ENCODE measurements at regions not wholly inside any gene's neighbourhood (a gene's known extent, or its start where the extent isn't known, plus 50 kb on each side); places are given as distances from the start of the nearest gene placed in this dataset.

DNA sequence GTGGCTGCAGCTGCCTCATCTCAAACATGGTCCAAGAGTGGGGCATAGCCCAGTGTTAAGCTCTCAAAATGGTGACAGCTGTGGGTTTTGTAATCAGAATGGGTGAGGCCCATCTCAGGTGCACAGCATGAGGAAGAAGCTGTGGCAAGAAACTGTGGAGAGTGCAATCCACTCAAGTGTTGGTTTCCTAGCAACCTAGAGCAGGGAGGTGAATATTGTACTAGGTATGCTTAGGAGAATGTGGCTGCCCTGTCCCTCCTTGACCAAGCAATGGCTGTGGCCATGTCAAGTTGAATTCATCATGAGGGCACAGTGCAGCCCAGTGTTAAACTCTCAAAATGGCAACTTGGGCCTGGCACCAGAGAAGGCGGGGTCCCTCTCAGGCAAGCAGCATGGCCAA, 160.5 kb upstream of the KCNN2 start:
- Mint-ChIP-seq H3K27me3 (no peaks in the 10 kb centered on the region), H3K4me1 (no peaks in the 10 kb centered on the region), H3K9me3 (ENCODE audit: insufficient read depth) (peaks cover 6% of the 10 kb centered on the region), H3K27ac (no peak overlapping the region), H3K4me3 (no peak overlapping the region)
- ATAC-seq (ENCODE audit: low read depth) (no peak), DNase-seq (no peak)
- H3K4me1 ChIP-seq (ENCODE audit: control insufficient read depth in 2 of 2, insufficient read depth in 2 of 2, low read length in 2 of 2), result no peaks in the 10 kb centered on the region
- POLR2A ChIA-PET, result no interaction called here
- H3K9me3 ChIP-seq (ENCODE audit: control extremely low read depth in 1 of 3, control insufficient read depth in 2 of 3, insufficient read depth in 1 of 3, low read length in 2 of 3), result peaks cover 0 to 13% (median 6%) of the 10 kb centered on the region in 3 donors
- H3K36me3 ChIP-seq (replicated peaks in 1 of 2; ENCODE audit: control extremely low read depth in 1 of 2, control insufficient read depth in 1 of 2, extremely low read depth in 1 of 2, insufficient read depth in 2 of 2, low read length in 1 of 2), result no peaks in the 10 kb centered on the region
- H3K4me3 ChIP-seq (ENCODE audit: control extremely low read depth in 1 of 5, extremely low read depth in 1 of 5, insufficient read depth in 1 of 5, low read depth in 2 of 5, low read length in 4 of 5), result no peak overlapping the region
- H4K20me1 ChIP-seq (ENCODE audit: control insufficient read depth, insufficient read depth, low read length, poor library complexity, severe bottlenecking), result no peaks in the 10 kb centered on the region
- intact Hi-C loops (cut with micrococcal nuclease), result no loop called here
- H3K4me2 ChIP-seq (replicated peaks; ENCODE audit: low read depth, low read length, poor library complexity, severe bottlenecking), result no peak overlapping the region
- TF ChIP-seq EZH2 (IDR thresholded peaks at IDR 0.05; ENCODE audit: borderline replicate concordance, insufficient read depth, low read depth, low read length, poor library complexity, severe bottlenecking), result no peak
- TF ChIP-seq, protein P1, sequence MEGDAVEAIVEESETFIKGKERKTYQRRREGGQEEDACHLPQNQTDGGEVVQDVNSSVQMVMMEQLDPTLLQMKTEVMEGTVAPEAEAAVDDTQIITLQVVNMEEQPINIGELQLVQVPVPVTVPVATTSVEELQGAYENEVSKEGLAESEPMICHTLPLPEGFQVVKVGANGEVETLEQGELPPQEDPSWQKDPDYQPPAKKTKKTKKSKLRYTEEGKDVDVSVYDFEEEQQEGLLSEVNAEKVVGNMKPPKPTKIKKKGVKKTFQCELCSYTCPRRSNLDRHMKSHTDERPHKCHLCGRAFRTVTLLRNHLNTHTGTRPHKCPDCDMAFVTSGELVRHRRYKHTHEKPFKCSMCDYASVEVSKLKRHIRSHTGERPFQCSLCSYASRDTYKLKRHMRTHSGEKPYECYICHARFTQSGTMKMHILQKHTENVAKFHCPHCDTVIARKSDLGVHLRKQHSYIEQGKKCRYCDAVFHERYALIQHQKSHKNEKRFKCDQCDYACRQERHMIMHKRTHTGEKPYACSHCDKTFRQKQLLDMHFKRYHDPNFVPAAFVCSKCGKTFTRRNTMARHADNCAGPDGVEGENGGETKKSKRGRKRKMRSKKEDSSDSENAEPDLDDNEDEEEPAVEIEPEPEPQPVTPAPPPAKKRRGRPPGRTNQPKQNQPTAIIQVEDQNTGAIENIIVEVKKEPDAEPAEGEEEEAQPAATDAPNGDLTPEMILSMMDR (IDR thresholded peaks at IDR 0.05), result no peak
- no peak overlapping the region for H2AFZ ChIP-seq (ENCODE audit: insufficient read depth, low read depth, low read length, poor library complexity, severe bottlenecking)
- H3K27me3 ChIP-seq (replicated peaks in 1 of 4; ENCODE audit: control extremely low read depth in 1 of 4, control insufficient read depth in 3 of 4, insufficient read depth in 4 of 4, low read length in 3 of 4), result no peaks in the 10 kb centered on the region
- H3K9ac ChIP-seq (ENCODE audit: low read length), result no peak overlapping the region
- H3K79me2 ChIP-seq (ENCODE audit: control insufficient read depth, insufficient read depth, low read length), result no peaks in the 10 kb centered on the region
- WGBS (ENCODE audit: insufficient coverage), result 50% methylated on average over 1 of the region's 1 CpG
- CTCF ChIA-PET, result no interaction called here
- H3K27ac ChIP-seq (ENCODE audit: low read length in 2 of 2), result no peak overlapping the region

DNA sequence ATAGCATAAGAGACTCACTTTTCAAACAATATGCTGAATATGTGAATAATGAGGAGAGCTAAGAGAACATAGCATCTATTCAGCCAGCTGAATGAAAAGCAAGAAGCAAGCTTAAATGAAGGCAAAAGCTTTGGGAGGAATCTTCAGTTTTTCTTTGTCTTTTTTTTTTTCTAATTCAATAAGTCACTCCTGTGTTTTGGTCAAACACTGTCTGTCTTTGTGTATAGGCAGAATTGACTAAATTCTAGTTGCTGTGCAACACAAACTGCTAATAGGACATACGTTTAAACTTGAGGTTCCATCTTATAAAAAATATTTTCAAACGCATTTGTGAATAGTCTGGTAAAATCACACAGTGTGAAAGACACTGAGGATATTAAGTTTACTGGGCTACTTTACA, 156.9 kb upstream of the KCNN2 start:
- ChIA-PET POLR2A (no interaction called here), CTCF (no interaction called here)
- H3K4me2 ChIP-seq (replicated peaks; ENCODE audit: low read depth, low read length, poor library complexity, severe bottlenecking), result no peak overlapping the region
- TF ChIP-seq, protein P1 (IDR thresholded peaks at IDR 0.05), result no peak
- no peak for TF ChIP-seq EZH2 (IDR thresholded peaks at IDR 0.05; ENCODE audit: borderline replicate concordance, insufficient read depth, low read depth, low read length, poor library complexity, severe bottlenecking)
- Mint-ChIP-seq H3K27me3 (no peaks in the 10 kb centered on the region), H3K9me3 (ENCODE audit: insufficient read depth) (peaks cover 6% of the 10 kb centered on the region), H3K27ac (no peak overlapping the region), H3K4me3 (no peak overlapping the region), H3K4me1 (no peaks in the 10 kb centered on the region)
- ATAC-seq (ENCODE audit: low read depth) (no peak), DNase-seq (no peak)
- no CpG with 5 or more reads among the region's 2 CpGs for WGBS (ENCODE audit: insufficient coverage)
- no peaks in the 10 kb centered on the region for H3K27me3 ChIP-seq (replicated peaks in 1 of 4; ENCODE audit: control extremely low read depth in 1 of 4, control insufficient read depth in 3 of 4, insufficient read depth in 4 of 4, low read length in 3 of 4)
- intact Hi-C loops (cut with micrococcal nuclease), result no loop called here
- H3K36me3 ChIP-seq (replicated peaks in 1 of 2; ENCODE audit: control extremely low read depth in 1 of 2, control insufficient read depth in 1 of 2, extremely low read depth in 1 of 2, insufficient read depth in 2 of 2, low read length in 1 of 2), result no peaks in the 10 kb centered on the region
- peaks cover 0 to 13% (median 6%) of the 10 kb centered on the region in 3 donors for H3K9me3 ChIP-seq (ENCODE audit: control extremely low read depth in 1 of 3, control insufficient read depth in 2 of 3, insufficient read depth in 1 of 3, low read length in 2 of 3)
- no peak overlapping the region for H2AFZ ChIP-seq (ENCODE audit: insufficient read depth, low read depth, low read length, poor library complexity, severe bottlenecking)
- H3K27ac ChIP-seq (ENCODE audit: low read length in 2 of 2), result no peak overlapping the region
- no peak overlapping the region for H3K9ac ChIP-seq (ENCODE audit: low read length)
- no peak overlapping the region for H3K4me3 ChIP-seq (ENCODE audit: control extremely low read depth in 1 of 5, extremely low read depth in 1 of 5, insufficient read depth in 1 of 5, low read depth in 2 of 5, low read length in 4 of 5)
- no peaks in the 10 kb centered on the region for H4K20me1 ChIP-seq (ENCODE audit: control insufficient read depth, insufficient read depth, low read length, poor library complexity, severe bottlenecking)
- no peaks in the 10 kb centered on the region for H3K79me2 ChIP-seq (ENCODE audit: control insufficient read depth, insufficient read depth, low read length)
- no peaks in the 10 kb centered on the region for H3K4me1 ChIP-seq (ENCODE audit: control insufficient read depth in 2 of 2, insufficient read depth in 2 of 2, low read length in 2 of 2)

Measured in B cell (primary cell).